ENCODE measurements at regions not wholly inside any gene's neighbourhood (a gene's known extent, or its start where the extent isn't known, plus 50 kb on each side); places are given as distances from the start of the nearest gene placed in this dataset.

- TF ChIP-seq GATA2 (IDR thresholded peaks at IDR 0.05; ENCODE audit: low read depth, low read length) (no peak), GATA3 (IDR thresholded peaks at IDR 0.05; ENCODE audit: low read depth, low read length) (no peak)
Observed at GRCh38 chr7:41428381-41428780, 274.5 kb downstream of the INHBA start.
